ENCODE measurements at regions not wholly inside any gene's neighbourhood (a gene's known extent, or its start where the extent isn't known, plus 50 kb on each side); places are given as distances from the start of the nearest gene placed in this dataset.

GRCh38 chr1:172733815-172734214 lies 74.9 kb downstream of the FASLG start:
- CTCF ChIA-PET, result interaction anchor here (1.2 to 3.5 kb wide), 2 partner anchors 10 to 14 kb away, joined by 3 to 23 read pairs; no protein-coding TSS in a partner anchor
- POLR2A ChIA-PET, result no interaction called here
- no peak for TF ChIP-seq CTCF (IDR thresholded peaks at IDR 0.05; ENCODE audit: control extremely low read depth, extremely low read depth, low read depth, missing control alignments)
- DNase-seq (ENCODE audit: extremely low spot score), result no peak

- DNase-seq (ENCODE audit: extremely low spot score), result no peak
- CTCF ChIA-PET, result no interaction called here
- no peak for TF ChIP-seq CTCF (IDR thresholded peaks at IDR 0.05; ENCODE audit: control extremely low read depth, extremely low read depth, low read depth, missing control alignments)
- POLR2A ChIA-PET, result no interaction called here
These were observed 79.5 kb downstream of the FASLG start for GRCh38 chr1:172738389-172738788.

- CTCF ChIA-PET, result interaction anchor here (0.6 to 7.4 kb wide), 37 partner anchors 10 to 1269 kb away, joined by 3 to 146 read pairs (median 4); no protein-coding TSS in a partner anchor
- peak; percentile 63 for TF ChIP-seq CTCF (IDR thresholded peaks at IDR 0.05; ENCODE audit: control extremely low read depth, extremely low read depth, low read depth, missing control alignments)
- DNase-seq (ENCODE audit: extremely low spot score), result no peak
- POLR2A ChIA-PET, result no interaction called here
These were observed 83.9 kb downstream of the FASLG start for GRCh38 chr1:172742599-172743500.

- peak; percentile 49 for DNase-seq (ENCODE audit: extremely low spot score)
- TF ChIP-seq CTCF (IDR thresholded peaks at IDR 0.05; ENCODE audit: control extremely low read depth, extremely low read depth, low read depth, missing control alignments), result peak; percentile 67
- CTCF ChIA-PET, result interaction anchor here (0.6 to 7.4 kb wide), 55 partner anchors 8 to 1428 kb away, joined by 3 to 146 read pairs (median 4); partner anchors contain the start of genes CENPL and TNFSF4
- POLR2A ChIA-PET, result no interaction called here
These were observed 86.1 kb downstream of the FASLG start for GRCh38 chr1:172745014-172745413.

- CTCF ChIA-PET, result interaction anchor here (1.0 to 7.4 kb wide), 6 partner anchors 9 to 664 kb away, joined by 3 to 146 read pairs (median 6); no protein-coding TSS in a partner anchor
- POLR2A ChIA-PET, result no interaction called here
- peak; percentile 41 for DNase-seq (ENCODE audit: extremely low spot score)
- no peak for TF ChIP-seq CTCF (IDR thresholded peaks at IDR 0.05; ENCODE audit: control extremely low read depth, extremely low read depth, low read depth, missing control alignments)
These were observed 87.4 kb downstream of the FASLG start for GRCh38 chr1:172746091-172746949.

- DNase-seq (ENCODE audit: extremely low spot score), result no peak
- ChIA-PET POLR2A (no interaction called here), CTCF (no interaction called here)
- TF ChIP-seq CTCF (IDR thresholded peaks at IDR 0.05; ENCODE audit: control extremely low read depth, extremely low read depth, low read depth, missing control alignments), result no peak
These were observed 89.3 kb downstream of the FASLG start for GRCh38 chr1:172748201-172748600.

Measured in GM10248 (cell line).